ENCODE measurements at regions not wholly inside any gene's neighbourhood (a gene's known extent, or its start where the extent isn't known, plus 50 kb on each side); places are given as distances from the start of the nearest gene placed in this dataset.

DNA sequence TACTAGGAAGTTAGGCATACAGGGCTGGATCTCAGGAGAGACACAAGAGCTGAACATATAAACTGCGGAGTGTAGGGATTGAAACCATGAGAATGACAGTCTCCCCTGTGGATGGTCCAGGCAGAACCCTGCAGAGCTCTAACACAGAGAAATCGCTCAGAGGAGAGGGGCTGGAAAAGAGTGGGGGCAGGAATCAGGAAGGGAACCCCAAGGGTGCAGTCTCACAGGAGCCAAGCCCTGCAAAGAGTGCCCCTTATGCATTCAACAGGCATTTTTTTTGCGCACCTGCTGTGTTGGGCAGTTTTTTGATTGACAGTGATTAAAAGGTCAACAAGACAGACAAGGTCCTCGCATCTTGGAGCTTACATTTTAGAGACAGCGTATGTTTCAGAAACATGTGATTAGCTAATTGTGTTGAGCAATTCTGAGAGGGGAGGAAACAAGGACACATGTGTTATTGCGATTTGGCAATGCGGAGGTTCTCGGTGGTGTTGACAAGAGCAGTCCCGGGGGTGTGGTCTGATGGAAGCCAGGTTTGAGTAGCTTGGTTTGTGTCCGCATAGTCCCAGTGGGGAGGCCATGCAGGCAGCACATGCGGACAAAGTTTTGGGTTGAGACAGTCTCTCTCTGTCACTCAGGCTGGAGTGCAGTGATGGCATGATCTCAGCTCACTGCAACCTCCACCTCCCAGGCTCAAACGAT is 182.6 kb upstream of the IRS2 start:
- no peak overlapping the region for H3K4me3 ChIP-seq (ENCODE audit: low read length)
- H3K27me3 ChIP-seq (ENCODE audit: control insufficient read depth, insufficient read depth, low read length), result no peaks in the 10 kb centered on the region
- WGBS (ENCODE audit: insufficient coverage), result 61% methylated on average over 9 of the region's 12 CpGs
- no peaks in the 10 kb centered on the region for H3K4me1 ChIP-seq (ENCODE audit: control insufficient read depth, insufficient read depth, low read length)
- H3K27ac ChIP-seq (ENCODE audit: low read length), result no peak overlapping the region
- peak; percentile 36 for DNase-seq
- H3K36me3 ChIP-seq (ENCODE audit: control insufficient read depth, insufficient read depth, low read length), result no peaks in the 10 kb centered on the region
- H3K9me3 ChIP-seq (replicated peaks; ENCODE audit: control insufficient read depth, low read depth, low read length), result peaks cover 5% of the 10 kb centered on the region

DNA sequence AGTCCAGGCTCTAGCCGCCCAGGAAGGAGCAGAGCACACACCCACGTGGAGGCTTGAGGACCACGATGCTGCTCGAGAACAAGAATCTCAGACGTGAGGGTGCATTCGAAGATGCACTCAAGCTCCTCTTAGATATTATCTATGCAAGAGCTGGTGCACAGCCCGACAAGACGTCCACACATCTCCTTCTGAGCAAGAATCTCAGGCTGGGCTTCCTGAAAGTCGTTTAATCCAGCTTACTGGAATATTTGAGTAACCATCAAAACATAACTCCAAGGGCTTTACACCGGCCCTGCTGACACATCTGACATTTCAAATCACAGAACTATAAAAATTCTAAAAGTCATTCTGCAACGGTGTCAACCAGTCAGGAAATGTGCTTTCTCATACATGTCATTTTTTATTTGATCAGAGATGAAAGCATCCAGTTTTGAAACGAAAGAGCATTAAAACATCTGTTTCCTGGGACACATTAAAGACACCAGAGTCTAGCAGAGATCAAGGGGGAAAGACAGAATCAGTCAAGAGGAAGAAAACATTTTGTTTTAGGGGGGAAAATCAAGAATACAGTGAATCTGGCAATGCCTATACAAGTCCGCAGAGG is 177.7 kb upstream of the IRS2 start:
- Histone ChIP-seq H3K4me1 (ENCODE audit: control insufficient read depth, insufficient read depth, low read length) (no peaks in the 10 kb centered on the region), H3K27ac (ENCODE audit: low read length) (no peak overlapping the region), H3K4me3 (ENCODE audit: low read length) (no peak overlapping the region), H3K27me3 (ENCODE audit: control insufficient read depth, insufficient read depth, low read length) (no peaks in the 10 kb centered on the region), H3K9me3 (replicated peaks; ENCODE audit: control insufficient read depth, low read depth, low read length) (no peaks in the 10 kb centered on the region), H3K36me3 (ENCODE audit: control insufficient read depth, insufficient read depth, low read length) (no peaks in the 10 kb centered on the region)
- DNase-seq, result no peak
- WGBS (ENCODE audit: insufficient coverage), result 35% methylated on average over 9 of the region's 13 CpGs

DNA sequence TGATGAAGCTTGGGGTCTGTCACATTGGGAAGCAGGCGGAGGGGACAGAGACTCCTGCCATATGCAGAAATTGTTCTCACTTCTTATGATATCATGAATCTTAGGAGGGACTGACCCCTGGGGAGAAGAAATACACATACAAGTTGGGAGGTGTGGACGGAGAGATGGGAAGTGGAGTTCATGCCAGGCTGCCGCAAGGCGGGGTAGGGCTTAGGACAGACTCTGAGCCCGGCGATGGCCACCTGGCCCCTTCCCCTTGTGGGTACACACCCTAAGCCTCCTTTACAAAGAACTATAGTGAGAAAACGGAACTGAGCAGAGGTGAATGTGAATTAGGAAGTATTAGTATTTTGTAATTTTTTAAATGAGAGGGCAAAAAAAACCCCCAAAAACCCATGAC is 177.0 kb upstream of the IRS2 start:
- WGBS (ENCODE audit: insufficient coverage), result no CpG with 5 or more reads among the region's 7 CpGs
- no peak for DNase-seq
- Histone ChIP-seq H3K27ac (ENCODE audit: low read length) (no peak overlapping the region), H3K4me3 (ENCODE audit: low read length) (no peak overlapping the region), H3K27me3 (ENCODE audit: control insufficient read depth, insufficient read depth, low read length) (no peaks in the 10 kb centered on the region), H3K36me3 (ENCODE audit: control insufficient read depth, insufficient read depth, low read length) (no peaks in the 10 kb centered on the region), H3K4me1 (ENCODE audit: control insufficient read depth, insufficient read depth, low read length) (no peaks in the 10 kb centered on the region), H3K9me3 (replicated peaks; ENCODE audit: control insufficient read depth, low read depth, low read length) (no peaks in the 10 kb centered on the region)

DNA sequence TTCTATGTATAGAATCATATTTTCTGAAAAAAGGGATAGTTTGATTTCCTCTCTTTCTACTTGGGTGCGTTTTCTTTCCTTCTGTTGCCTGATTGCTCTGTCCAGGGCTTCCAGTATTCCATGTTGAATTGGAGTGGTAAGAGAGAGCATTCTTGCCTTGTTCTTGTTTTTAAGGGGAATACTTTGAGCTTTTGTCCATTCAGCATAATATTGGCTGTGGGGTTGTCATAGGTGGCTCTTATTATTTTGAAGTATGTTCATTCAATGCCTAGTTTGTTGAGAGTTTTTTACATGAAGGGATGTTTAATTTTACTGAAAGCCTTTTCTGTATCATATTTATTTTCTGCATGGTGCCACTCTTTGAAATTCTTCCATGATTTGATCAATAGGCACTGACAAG is 173.5 kb upstream of the IRS2 start:
- WGBS (ENCODE audit: insufficient coverage), result no CpG with 5 or more reads among the region's 1 CpG
- H3K27ac ChIP-seq (ENCODE audit: low read length), result no peak overlapping the region
- no peak for DNase-seq
- no peaks in the 10 kb centered on the region for H3K36me3 ChIP-seq (ENCODE audit: control insufficient read depth, insufficient read depth, low read length)
- H3K4me1 ChIP-seq (ENCODE audit: control insufficient read depth, insufficient read depth, low read length), result no peaks in the 10 kb centered on the region
- no peaks in the 10 kb centered on the region for H3K27me3 ChIP-seq (ENCODE audit: control insufficient read depth, insufficient read depth, low read length)
- H3K4me3 ChIP-seq (ENCODE audit: low read length), result no peak overlapping the region
- H3K9me3 ChIP-seq (replicated peaks; ENCODE audit: control insufficient read depth, low read depth, low read length), result peaks cover 4% of the 10 kb centered on the region

DNA sequence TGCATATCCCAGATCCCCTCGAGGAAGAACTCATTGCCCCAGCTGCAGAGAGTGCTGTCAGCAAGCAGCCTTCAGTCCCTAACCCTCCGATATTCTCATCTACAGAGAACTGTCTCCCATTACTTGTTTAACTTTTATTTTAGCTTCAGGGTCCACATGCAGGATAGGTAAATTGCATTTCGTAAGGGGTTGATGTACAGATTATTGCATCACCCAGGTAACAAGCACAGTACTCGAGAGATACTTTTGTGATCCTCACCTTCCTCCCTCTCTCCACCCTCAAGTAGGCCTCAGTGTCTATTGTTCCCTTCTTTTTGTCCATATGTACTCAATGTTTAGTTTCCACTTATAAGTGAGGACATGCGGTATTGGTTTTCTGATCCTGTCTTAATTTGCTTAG is 171.5 kb upstream of the IRS2 start:
- peaks cover 4% of the 10 kb centered on the region for H3K9me3 ChIP-seq (replicated peaks; ENCODE audit: control insufficient read depth, low read depth, low read length)
- no peak overlapping the region for H3K27ac ChIP-seq (ENCODE audit: low read length)
- no peak overlapping the region for H3K4me3 ChIP-seq (ENCODE audit: low read length)
- H3K27me3 ChIP-seq (ENCODE audit: control insufficient read depth, insufficient read depth, low read length), result no peaks in the 10 kb centered on the region
- DNase-seq, result no peak
- 92% methylated on average over 2 of the region's 5 CpGs for WGBS (ENCODE audit: insufficient coverage)
- no peaks in the 10 kb centered on the region for H3K36me3 ChIP-seq (ENCODE audit: control insufficient read depth, insufficient read depth, low read length)
- no peaks in the 10 kb centered on the region for H3K4me1 ChIP-seq (ENCODE audit: control insufficient read depth, insufficient read depth, low read length)

DNA sequence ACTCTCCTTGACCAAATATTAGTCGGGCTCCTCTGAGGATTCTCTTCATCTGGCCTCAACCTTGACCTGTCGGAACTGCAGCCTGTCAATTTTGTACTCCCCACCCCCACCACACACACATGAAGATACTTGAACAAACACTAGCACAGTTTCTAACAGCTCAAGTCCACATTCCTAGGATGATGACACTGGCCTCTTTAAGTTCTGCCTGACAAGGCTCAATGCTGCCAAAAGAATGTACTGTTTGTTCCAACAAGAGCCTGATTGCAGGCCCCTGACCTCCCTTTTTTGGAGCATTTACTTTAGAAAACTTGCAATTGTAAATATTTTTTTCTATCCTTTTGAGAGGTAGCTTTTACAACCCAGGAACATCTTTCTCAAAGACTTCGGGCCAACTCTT is 169.2 kb upstream of the IRS2 start:
- no peaks in the 10 kb centered on the region for H3K4me1 ChIP-seq (ENCODE audit: control insufficient read depth, insufficient read depth, low read length)
- H3K9me3 ChIP-seq (replicated peaks; ENCODE audit: control insufficient read depth, low read depth, low read length), result peaks cover 4% of the 10 kb centered on the region
- 67% methylated on average over 2 of the region's 3 CpGs for WGBS (ENCODE audit: insufficient coverage)
- peak; percentile 77 for DNase-seq
- no peak overlapping the region for H3K4me3 ChIP-seq (ENCODE audit: low read length)
- no peaks in the 10 kb centered on the region for H3K27me3 ChIP-seq (ENCODE audit: control insufficient read depth, insufficient read depth, low read length)
- no peaks in the 10 kb centered on the region for H3K36me3 ChIP-seq (ENCODE audit: control insufficient read depth, insufficient read depth, low read length)
- H3K27ac ChIP-seq (ENCODE audit: low read length), result no peak overlapping the region

DNA sequence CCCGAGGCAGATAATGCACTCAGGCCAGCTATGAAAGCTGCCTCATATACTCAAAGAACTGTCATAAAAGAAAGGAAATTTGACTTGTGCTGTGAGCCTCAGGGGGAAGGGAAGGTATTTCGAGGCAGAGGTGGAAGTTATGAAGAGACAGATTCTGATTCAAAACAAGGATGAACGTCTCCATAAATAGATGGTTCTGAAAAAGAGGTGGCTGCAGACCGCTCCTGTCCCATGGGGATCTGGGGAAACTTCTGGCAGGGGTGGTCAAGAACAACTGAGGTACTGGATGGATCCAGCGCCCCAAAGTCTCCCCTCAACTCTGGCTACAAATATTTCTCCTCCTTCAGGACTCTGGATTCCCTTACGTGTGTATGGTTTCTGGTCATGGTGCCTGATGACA is 168.1 kb upstream of the IRS2 start:
- WGBS (ENCODE audit: insufficient coverage), result 30% methylated on average over 2 of the region's 6 CpGs
- Histone ChIP-seq H3K36me3 (ENCODE audit: control insufficient read depth, insufficient read depth, low read length) (no peaks in the 10 kb centered on the region), H3K4me1 (ENCODE audit: control insufficient read depth, insufficient read depth, low read length) (no peaks in the 10 kb centered on the region), H3K27ac (ENCODE audit: low read length) (no peak overlapping the region), H3K9me3 (replicated peaks; ENCODE audit: control insufficient read depth, low read depth, low read length) (peaks cover 4% of the 10 kb centered on the region), H3K27me3 (ENCODE audit: control insufficient read depth, insufficient read depth, low read length) (no peaks in the 10 kb centered on the region), H3K4me3 (ENCODE audit: low read length) (no peak overlapping the region)
- no peak for DNase-seq

DNA sequence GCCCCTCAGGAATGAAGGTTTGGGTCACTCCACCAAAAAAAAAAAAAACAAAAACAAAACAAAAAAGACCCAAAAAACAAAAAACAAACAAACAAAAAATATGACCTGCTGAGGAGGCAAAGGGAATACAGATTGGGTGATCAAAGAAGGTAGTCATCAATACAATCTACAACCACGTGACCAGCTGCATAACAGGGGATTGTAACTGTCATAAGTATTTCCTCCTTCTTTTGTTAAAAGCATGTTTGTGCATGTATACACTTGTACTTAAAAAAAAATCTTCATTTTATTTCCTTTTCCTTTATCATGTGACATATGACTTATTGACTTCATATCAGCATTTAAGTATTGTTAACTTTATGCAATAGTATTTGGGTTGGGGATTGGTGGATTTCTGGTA is 165.1 kb upstream of the IRS2 start:
- DNase-seq, result no peak
- Histone ChIP-seq H3K9me3 (replicated peaks; ENCODE audit: control insufficient read depth, low read depth, low read length) (no peaks in the 10 kb centered on the region), H3K4me1 (ENCODE audit: control insufficient read depth, insufficient read depth, low read length) (no peaks in the 10 kb centered on the region), H3K36me3 (ENCODE audit: control insufficient read depth, insufficient read depth, low read length) (no peaks in the 10 kb centered on the region), H3K27me3 (ENCODE audit: control insufficient read depth, insufficient read depth, low read length) (no peaks in the 10 kb centered on the region), H3K27ac (ENCODE audit: low read length) (no peak overlapping the region), H3K4me3 (ENCODE audit: low read length) (no peak overlapping the region)
- WGBS (ENCODE audit: insufficient coverage), result no CpG with 5 or more reads among the region's 1 CpG

DNA sequence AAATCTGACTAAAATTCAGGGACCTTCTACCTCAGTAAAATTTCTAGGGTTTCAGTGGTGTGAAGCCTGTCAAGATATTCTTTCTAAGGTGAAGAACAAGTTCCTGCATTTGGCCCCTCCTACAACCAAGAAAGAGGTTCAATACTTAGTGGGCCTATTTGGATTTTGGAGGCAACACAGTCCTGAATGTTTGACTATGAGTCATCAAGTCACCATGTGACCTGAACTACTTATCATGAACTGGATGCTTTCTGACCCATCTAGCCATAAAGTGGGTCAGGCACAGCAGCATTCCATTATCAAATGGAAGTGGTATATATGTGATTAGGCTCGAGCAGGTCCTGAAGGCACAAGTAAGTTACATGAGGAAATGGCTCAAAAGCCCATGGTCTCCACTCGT is 163.0 kb upstream of the IRS2 start:
- Histone ChIP-seq H3K4me1 (ENCODE audit: control insufficient read depth, insufficient read depth, low read length) (no peaks in the 10 kb centered on the region), H3K36me3 (ENCODE audit: control insufficient read depth, insufficient read depth, low read length) (no peaks in the 10 kb centered on the region), H3K4me3 (ENCODE audit: low read length) (no peak overlapping the region), H3K27me3 (ENCODE audit: control insufficient read depth, insufficient read depth, low read length) (no peaks in the 10 kb centered on the region), H3K27ac (ENCODE audit: low read length) (no peak overlapping the region), H3K9me3 (replicated peaks; ENCODE audit: control insufficient read depth, low read depth, low read length) (no peaks in the 10 kb centered on the region)
- WGBS (ENCODE audit: insufficient coverage), result no CpG with 5 or more reads among the region's 2 CpGs
- no peak for DNase-seq

DNA sequence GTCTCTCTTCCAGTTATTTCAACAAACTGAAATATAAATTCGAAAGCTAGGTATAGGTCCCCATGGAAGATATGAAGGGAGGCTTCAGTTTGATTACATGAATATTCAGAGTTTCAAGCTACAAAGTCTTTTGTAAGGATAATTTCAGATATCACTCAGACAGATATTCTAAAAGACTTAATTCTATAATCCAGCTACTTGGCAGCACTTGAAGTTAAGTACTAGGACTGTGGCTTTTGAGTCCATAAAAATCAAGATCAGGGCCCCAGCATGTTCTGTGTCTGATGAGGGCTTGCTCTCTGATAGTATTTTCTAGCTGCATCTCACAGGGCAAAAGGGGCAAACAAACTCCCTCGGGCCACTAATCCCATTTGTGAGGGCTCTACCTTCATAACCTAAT is 160.6 kb upstream of the IRS2 start:
- Histone ChIP-seq H3K9me3 (replicated peaks; ENCODE audit: control insufficient read depth, low read depth, low read length) (no peaks in the 10 kb centered on the region), H3K4me1 (ENCODE audit: control insufficient read depth, insufficient read depth, low read length) (no peaks in the 10 kb centered on the region), H3K36me3 (ENCODE audit: control insufficient read depth, insufficient read depth, low read length) (no peaks in the 10 kb centered on the region), H3K4me3 (ENCODE audit: low read length) (no peak overlapping the region), H3K27me3 (ENCODE audit: control insufficient read depth, insufficient read depth, low read length) (no peaks in the 10 kb centered on the region), H3K27ac (ENCODE audit: low read length) (no peak overlapping the region)
- WGBS (ENCODE audit: insufficient coverage), result no CpG with 5 or more reads among the region's 2 CpGs
- no peak for DNase-seq

All from muscle of leg (tissue), 3 donors.